ENCODE measurements at regions not wholly inside any gene's neighbourhood (a gene's known extent, or its start where the extent isn't known, plus 50 kb on each side); places are given as distances from the start of the nearest gene placed in this dataset.

- Histone ChIP-seq H3K4me1 (no peaks in the 10 kb centered on the region), H3K27ac (no peak overlapping the region), H3K36me3 (no peaks in the 10 kb centered on the region), H3K4me3 (no peak overlapping the region), H3K27me3 (no peaks in the 10 kb centered on the region), H3K9me3 (no peaks in the 10 kb centered on the region)
- 73 to 81% methylated on average over 4 of the region's 4 CpGs for WGBS, 2 donors
- no peak for DNase-seq
- TF ChIP-seq CTCF (IDR thresholded peaks at IDR 0.05), result no peak
- no peak for TF ChIP-seq POLR2A (IDR thresholded peaks at IDR 0.05)
- intact Hi-C loops (cut with DNase I), result no loop called here
These were observed 122.6 kb downstream of the OLIG3 start for GRCh38 chr6:137371634-137372016.

- Histone ChIP-seq H3K27me3 (no peaks in the 10 kb centered on the region), H3K9me3 (no peaks in the 10 kb centered on the region), H3K36me3 (no peaks in the 10 kb centered on the region), H3K4me1 (no peaks in the 10 kb centered on the region), H3K27ac (no peak overlapping the region), H3K4me3 (no peak overlapping the region)
- whole genome bisulfite sequencing, 2 donors, result 61 to 71% methylated on average over 2 of the region's 2 CpGs
- intact Hi-C loops (cut with DNase I), result no loop called here
- no peak for DNase-seq
- no peak for TF ChIP-seq CTCF (IDR thresholded peaks at IDR 0.05)
- TF ChIP-seq POLR2A (IDR thresholded peaks at IDR 0.05), result no peak
These were observed 123.1 kb downstream of the OLIG3 start for GRCh38 chr6:137370871-137371633.

- no peaks in the 10 kb centered on the region for H3K4me1 ChIP-seq
- no peaks in the 10 kb centered on the region for H3K9me3 ChIP-seq
- no peak overlapping the region for H3K4me3 ChIP-seq
- H3K27ac ChIP-seq, result no peak overlapping the region
- TF ChIP-seq CTCF (IDR thresholded peaks at IDR 0.05) (no peak), POLR2A (IDR thresholded peaks at IDR 0.05) (no peak)
- 58 to 75% methylated on average over 1 of the region's 1 CpG for WGBS, 2 donors
- no peak for DNase-seq
- intact Hi-C loops (cut with DNase I), result no loop called here
- H3K27me3 ChIP-seq, result no peaks in the 10 kb centered on the region
- H3K36me3 ChIP-seq, result no peaks in the 10 kb centered on the region
These were observed 125.1 kb downstream of the OLIG3 start for GRCh38 chr6:137369136-137369535.

GRCh38 chr6:137365707-137366437, 128.3 kb downstream of the OLIG3 start:
- no peaks in the 10 kb centered on the region for H3K4me1 ChIP-seq
- H3K4me3 ChIP-seq, result no peak overlapping the region
- no peak for DNase-seq
- TF ChIP-seq POLR2A (IDR thresholded peaks at IDR 0.05) (no peak), CTCF (IDR thresholded peaks at IDR 0.05) (no peak)
- no peaks in the 10 kb centered on the region for H3K36me3 ChIP-seq
- 71 to 78% methylated on average over 7 to 8 of the region's 14 CpGs for WGBS, 2 donors
- intact Hi-C loops (cut with DNase I), result no loop called here
- H3K9me3 ChIP-seq, result no peaks in the 10 kb centered on the region
- H3K27me3 ChIP-seq, result no peaks in the 10 kb centered on the region
- no peak overlapping the region for H3K27ac ChIP-seq

- TF ChIP-seq CTCF (IDR thresholded peaks at IDR 0.05) (no peak), POLR2A (IDR thresholded peaks at IDR 0.05) (no peak)
- no peaks in the 10 kb centered on the region for H3K36me3 ChIP-seq
- WGBS, 2 donors, result 82% methylated on average over 5 of the region's 5 CpGs
- H3K27me3 ChIP-seq, result no peaks in the 10 kb centered on the region
- intact Hi-C loops (cut with DNase I), result no loop called here
- H3K4me1 ChIP-seq, result no peaks in the 10 kb centered on the region
- no peak for DNase-seq
- H3K4me3 ChIP-seq, result no peak overlapping the region
- no peaks in the 10 kb centered on the region for H3K9me3 ChIP-seq
- no peak overlapping the region for H3K27ac ChIP-seq
These were observed 130.4 kb downstream of the OLIG3 start for GRCh38 chr6:137363805-137364138.

Measured in esophagus squamous epithelium (tissue), 5 donors.